ENCODE measurements at regions not wholly inside any gene's neighbourhood (a gene's known extent, or its start where the extent isn't known, plus 50 kb on each side); places are given as distances from the start of the nearest gene placed in this dataset.
"Not testable (repeated sequence)": the region's sequence is repeated elsewhere in the genome, so short reads cannot be mapped to it uniquely, and the experiment has no call there.

GRCh38 chr7:130860832-130861231, 126.8 kb upstream of the KLF14 start:
- DNase-seq; intact Hi-C loops (cut with micrococcal nuclease); H3K4me3 Mint-ChIP-seq; H3K4me1 Mint-ChIP-seq; H3K27ac Mint-ChIP-seq; H3K27me3 Mint-ChIP-seq: not testable (repeated sequence)
- peaks cover 98% of the 10 kb centered on the region for H3K36me3 Mint-ChIP-seq (ENCODE audit: low read depth)
- H3K9me3 Mint-ChIP-seq, result peaks cover 50% of the 10 kb centered on the region

- peak overlapping the region; percentile 48 for H3K27ac Mint-ChIP-seq
Measured at GRCh38 chr7:130865408-130866236, 131.6 kb upstream of the KLF14 start.

GRCh38 chr7:130867039-130867438, 133.0 kb upstream of the KLF14 start:
- Mint-ChIP-seq H3K27ac (peak overlapping the region; percentile 47), H3K9me3 (peaks cover 15% of the 10 kb centered on the region), H3K27me3 (no peaks in the 10 kb centered on the region), H3K36me3 (ENCODE audit: low read depth) (peaks cover 86% of the 10 kb centered on the region), H3K4me3 (no peak overlapping the region), H3K4me1 (peaks cover 5% of the 10 kb centered on the region)
- DNase-seq, result no peak
- intact Hi-C loops (cut with micrococcal nuclease), result no loop called here

More at GRCh38 chr7:130865408-130866236, 131.6 kb upstream of the KLF14 start:
- Mint-ChIP-seq H3K36me3 (ENCODE audit: low read depth) (peaks cover 90% of the 10 kb centered on the region), H3K9me3 (peaks cover 25% of the 10 kb centered on the region), H3K4me3 (no peak overlapping the region), H3K4me1 (peaks cover 5% of the 10 kb centered on the region), H3K27me3 (no peaks in the 10 kb centered on the region)
- intact Hi-C loops (cut with micrococcal nuclease), result no loop called here
- peak; percentile 68 for DNase-seq

GRCh38 chr7:130867581-130868136, 133.7 kb upstream of the KLF14 start:
- Mint-ChIP-seq H3K27ac (peak overlapping the region; percentile 58), H3K27me3 (no peaks in the 10 kb centered on the region), H3K4me3 (no peak overlapping the region), H3K9me3 (peaks cover 15% of the 10 kb centered on the region), H3K4me1 (peaks cover 8% of the 10 kb centered on the region), H3K36me3 (ENCODE audit: low read depth) (peaks cover 86% of the 10 kb centered on the region)
- no peak for DNase-seq
- intact Hi-C loops (cut with micrococcal nuclease), result no loop called here

- Mint-ChIP-seq H3K36me3 (ENCODE audit: low read depth) (peaks cover 84% of the 10 kb centered on the region), H3K27ac (peak overlapping the region; percentile 15), H3K4me3 (no peak overlapping the region), H3K27me3 (no peaks in the 10 kb centered on the region), H3K4me1 (peaks cover 8% of the 10 kb centered on the region), H3K9me3 (peaks cover 15% of the 10 kb centered on the region)
- intact Hi-C loops (cut with micrococcal nuclease), result no loop called here
- DNase-seq, result no peak
Measured at GRCh38 chr7:130868139-130868538, 134.1 kb upstream of the KLF14 start.

GRCh38 chr7:130869918-130870317, 135.9 kb upstream of the KLF14 start:
- Mint-ChIP-seq H3K4me3 (no peak overlapping the region), H3K27me3 (no peaks in the 10 kb centered on the region), H3K4me1 (peaks cover 18% of the 10 kb centered on the region), H3K27ac (no peak overlapping the region), H3K9me3 (peaks cover 5% of the 10 kb centered on the region), H3K36me3 (ENCODE audit: low read depth) (peaks cover 85% of the 10 kb centered on the region)
- intact Hi-C loops (cut with micrococcal nuclease), result no loop called here
- no peak for DNase-seq

- no peaks in the 10 kb centered on the region for H3K27me3 Mint-ChIP-seq
- no peaks in the 10 kb centered on the region for H3K9me3 Mint-ChIP-seq
- H3K4me1 Mint-ChIP-seq, result peaks cover 27% of the 10 kb centered on the region
- DNase-seq, result no peak
- peak overlapping the region; percentile 51 for H3K27ac Mint-ChIP-seq
- peaks cover 82% of the 10 kb centered on the region for H3K36me3 Mint-ChIP-seq (ENCODE audit: low read depth)
- H3K4me3 Mint-ChIP-seq, result no peak overlapping the region
- intact Hi-C loops (cut with micrococcal nuclease), result no loop called here
Measured at GRCh38 chr7:130872341-130872740, 138.3 kb upstream of the KLF14 start.

- peaks cover 82% of the 10 kb centered on the region for H3K36me3 Mint-ChIP-seq (ENCODE audit: low read depth)
- no peaks in the 10 kb centered on the region for H3K27me3 Mint-ChIP-seq
- H3K4me3 Mint-ChIP-seq, result no peak overlapping the region
- peaks cover 31% of the 10 kb centered on the region for H3K4me1 Mint-ChIP-seq
- DNase-seq, result no peak
- intact Hi-C loops (cut with micrococcal nuclease), result no loop called here
- peak overlapping the region; percentile 68 for H3K27ac Mint-ChIP-seq
- no peaks in the 10 kb centered on the region for H3K9me3 Mint-ChIP-seq
Measured at GRCh38 chr7:130872756-130873448, 138.9 kb upstream of the KLF14 start.

- Mint-ChIP-seq H3K4me1 (peaks cover 35% of the 10 kb centered on the region), H3K36me3 (ENCODE audit: low read depth) (peaks cover 79% of the 10 kb centered on the region), H3K9me3 (no peaks in the 10 kb centered on the region), H3K4me3 (no peak overlapping the region), H3K27me3 (no peaks in the 10 kb centered on the region), H3K27ac (peak overlapping the region; percentile 68)
- intact Hi-C loops (cut with micrococcal nuclease), result no loop called here
- no peak for DNase-seq
Measured at GRCh38 chr7:130874071-130874915, 140.3 kb upstream of the KLF14 start.

- Mint-ChIP-seq H3K4me1 (peaks cover 35% of the 10 kb centered on the region), H3K27ac (no peak overlapping the region), H3K27me3 (no peaks in the 10 kb centered on the region), H3K36me3 (ENCODE audit: low read depth) (peaks cover 76% of the 10 kb centered on the region), H3K4me3 (no peak overlapping the region), H3K9me3 (no peaks in the 10 kb centered on the region)
- intact Hi-C loops (cut with micrococcal nuclease), result no loop called here
- DNase-seq, result peak; percentile 82
Measured at GRCh38 chr7:130875265-130875741, 141.3 kb upstream of the KLF14 start.

GRCh38 chr7:130875901-130876300, 141.9 kb upstream of the KLF14 start:
- peaks cover 35% of the 10 kb centered on the region for H3K4me1 Mint-ChIP-seq
- no peak overlapping the region for H3K4me3 Mint-ChIP-seq
- H3K36me3 Mint-ChIP-seq (ENCODE audit: low read depth), result peaks cover 76% of the 10 kb centered on the region

GRCh38 chr7:130877236-130877990, 143.4 kb upstream of the KLF14 start:
- DNase-seq, result no peak
- intact Hi-C loops (cut with micrococcal nuclease), result no loop called here
- Mint-ChIP-seq H3K9me3 (no peaks in the 10 kb centered on the region), H3K36me3 (ENCODE audit: low read depth) (peaks cover 77% of the 10 kb centered on the region), H3K4me3 (no peak overlapping the region), H3K27ac (peak overlapping the region; percentile 22), H3K4me1 (peaks cover 39% of the 10 kb centered on the region), H3K27me3 (no peaks in the 10 kb centered on the region)

More at GRCh38 chr7:130875901-130876300, 141.9 kb upstream of the KLF14 start:
- DNase-seq, result no peak
- H3K27ac Mint-ChIP-seq, result peak overlapping the region; percentile 82
- no peaks in the 10 kb centered on the region for H3K27me3 Mint-ChIP-seq
- H3K9me3 Mint-ChIP-seq, result no peaks in the 10 kb centered on the region
- intact Hi-C loops (cut with micrococcal nuclease), result no loop called here

GRCh38 chr7:130877991-130878305, 143.9 kb upstream of the KLF14 start:
- no peaks in the 10 kb centered on the region for H3K27me3 Mint-ChIP-seq
- no peak overlapping the region for H3K4me3 Mint-ChIP-seq
- intact Hi-C loops (cut with micrococcal nuclease), result no loop called here
- H3K4me1 Mint-ChIP-seq, result peaks cover 41% of the 10 kb centered on the region
- no peaks in the 10 kb centered on the region for H3K9me3 Mint-ChIP-seq
- H3K27ac Mint-ChIP-seq, result no peak overlapping the region
- peaks cover 79% of the 10 kb centered on the region for H3K36me3 Mint-ChIP-seq (ENCODE audit: low read depth)
- no peak for DNase-seq

Measured in activated CD4-positive, alpha-beta T cell treated with anti-CD3 and anti-CD28 coated beads, Interleukin-2, amount 10 ng/mL, durations not matched to agents 24 days and 14 days (primary cell).